ENCODE measurements at regions not wholly inside any gene's neighbourhood (a gene's known extent, or its start where the extent isn't known, plus 50 kb on each side); places are given as distances from the start of the nearest gene placed in this dataset.
"Not testable (repeated sequence)": the region's sequence is repeated elsewhere in the genome, so short reads cannot be mapped to it uniquely, and the experiment has no call there.

DNA sequence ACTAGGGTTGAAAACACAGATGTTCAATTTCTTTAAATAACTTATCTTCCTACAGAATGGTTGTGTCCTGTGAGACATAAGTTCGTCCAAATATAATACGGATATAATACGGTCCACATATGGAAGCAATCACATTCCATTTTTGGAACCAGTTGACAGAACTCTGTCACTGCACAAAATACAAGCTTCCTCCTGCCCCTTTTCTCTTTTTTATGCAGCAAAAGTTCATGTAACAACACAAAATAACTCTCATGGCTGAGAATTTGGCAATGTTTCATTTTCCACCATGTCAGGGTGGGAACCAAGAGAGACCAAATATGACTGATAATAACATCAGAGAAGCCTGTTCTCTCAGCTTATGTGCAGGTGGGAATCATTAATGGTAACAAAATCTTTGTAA is 158.1 kb upstream of the ZNF385D start:
- Histone ChIP-seq H3K9me3 (ENCODE audit: low read length) (no peaks in the 10 kb centered on the region), H3K4me3 (ENCODE audit: low read length) (no peak overlapping the region), H2AFZ (ENCODE audit: low read depth, low read length) (peak overlapping the region; percentile 28), H3K27me3 (ENCODE audit: insufficient read depth, low read length) (no peaks in the 10 kb centered on the region), H3K4me1 (ENCODE audit: insufficient read depth, low read length) (no peaks in the 10 kb centered on the region), H3K36me3 (ENCODE audit: insufficient read depth, low read length) (no peaks in the 10 kb centered on the region)

DNA sequence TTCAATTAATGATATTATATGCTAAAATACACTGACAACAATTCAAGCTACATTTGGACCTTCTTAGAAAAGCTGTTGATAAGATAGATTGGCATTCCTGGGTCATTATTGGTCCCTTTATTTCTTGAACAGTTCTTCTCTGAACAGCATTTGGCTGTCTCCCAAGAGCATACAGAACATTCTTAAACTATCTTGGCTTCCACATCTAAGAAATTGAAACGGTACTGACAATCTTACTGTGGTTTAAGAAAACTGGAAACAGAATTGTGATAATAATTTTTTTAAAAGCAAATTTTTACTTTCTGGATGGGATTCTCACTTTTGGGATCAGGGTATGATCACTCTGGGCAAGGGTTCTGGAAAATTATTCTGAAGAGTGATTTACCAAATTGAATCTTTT is 161.7 kb upstream of the ZNF385D start:
- Histone ChIP-seq H3K36me3 (ENCODE audit: insufficient read depth, low read length) (no peaks in the 10 kb centered on the region), H3K4me3 (ENCODE audit: low read length) (no peak overlapping the region), H3K4me1 (ENCODE audit: insufficient read depth, low read length) (no peaks in the 10 kb centered on the region), H3K27me3 (ENCODE audit: insufficient read depth, low read length) (no peaks in the 10 kb centered on the region), H3K9me3 (ENCODE audit: low read length) (no peaks in the 10 kb centered on the region), H2AFZ (ENCODE audit: low read depth, low read length) (no peak overlapping the region)

DNA sequence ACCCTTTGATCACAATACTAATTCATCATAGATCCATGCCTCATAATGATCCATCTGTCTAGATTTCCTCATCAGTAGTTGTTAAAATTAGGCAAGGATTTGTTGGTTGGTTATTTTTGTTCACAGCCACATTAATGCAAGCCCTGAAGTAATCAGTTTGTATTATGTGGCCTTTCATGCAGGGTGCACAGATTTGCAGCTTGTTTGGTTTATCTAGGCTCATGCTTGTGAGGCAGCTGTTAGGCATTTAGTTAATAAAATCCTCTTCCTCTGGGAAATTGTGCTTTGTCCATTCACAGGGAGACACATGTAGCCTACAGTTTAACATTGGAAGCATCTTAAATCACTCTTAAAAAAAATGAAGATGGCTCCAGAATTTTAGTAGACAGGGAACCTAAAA is 162.8 kb upstream of the ZNF385D start:
- Histone ChIP-seq H3K4me3 (ENCODE audit: low read length) (no peak overlapping the region), H3K36me3 (ENCODE audit: insufficient read depth, low read length) (no peaks in the 10 kb centered on the region)

GRCh38 chr3:21914451-21914850 is 163.4 kb upstream of the ZNF385D start:
- Histone ChIP-seq H2AFZ (ENCODE audit: low read depth, low read length) (no peak overlapping the region), H3K4me1 (ENCODE audit: insufficient read depth, low read length) (no peaks in the 10 kb centered on the region), H3K27me3 (ENCODE audit: insufficient read depth, low read length) (no peaks in the 10 kb centered on the region), H3K4me3 (ENCODE audit: low read length) (no peak overlapping the region), H3K36me3 (ENCODE audit: insufficient read depth, low read length) (no peaks in the 10 kb centered on the region), H3K9me3 (ENCODE audit: low read length) (no peaks in the 10 kb centered on the region)

More for the DNA sequence above, 162.8 kb upstream of the ZNF385D start:
- Histone ChIP-seq H3K9me3 (ENCODE audit: low read length) (no peaks in the 10 kb centered on the region), H2AFZ (ENCODE audit: low read depth, low read length) (no peak overlapping the region), H3K27me3 (ENCODE audit: insufficient read depth, low read length) (no peaks in the 10 kb centered on the region), H3K4me1 (ENCODE audit: insufficient read depth, low read length) (no peaks in the 10 kb centered on the region)

GRCh38 chr3:21919383-21919782 is 168.4 kb upstream of the ZNF385D start:
- Histone ChIP-seq H3K9me3 (ENCODE audit: low read length) (no peaks in the 10 kb centered on the region), H3K27me3 (ENCODE audit: insufficient read depth, low read length) (no peaks in the 10 kb centered on the region), H2AFZ (ENCODE audit: low read depth, low read length) (no peak overlapping the region), H3K4me1 (ENCODE audit: insufficient read depth, low read length) (no peaks in the 10 kb centered on the region), H3K36me3 (ENCODE audit: insufficient read depth, low read length) (no peaks in the 10 kb centered on the region), H3K4me3 (ENCODE audit: low read length) (no peak overlapping the region)

- Histone ChIP-seq H3K36me3 (ENCODE audit: insufficient read depth, low read length) (no peaks in the 10 kb centered on the region), H2AFZ (ENCODE audit: low read depth, low read length) (no peak overlapping the region), H3K4me1 (ENCODE audit: insufficient read depth, low read length) (no peaks in the 10 kb centered on the region), H3K9me3 (ENCODE audit: low read length) (no peaks in the 10 kb centered on the region), H3K27me3 (ENCODE audit: insufficient read depth, low read length) (no peaks in the 10 kb centered on the region), H3K4me3 (ENCODE audit: low read length) (no peak overlapping the region)
Observed at GRCh38 chr3:21920421-21920861, 169.4 kb upstream of the ZNF385D start.

DNA sequence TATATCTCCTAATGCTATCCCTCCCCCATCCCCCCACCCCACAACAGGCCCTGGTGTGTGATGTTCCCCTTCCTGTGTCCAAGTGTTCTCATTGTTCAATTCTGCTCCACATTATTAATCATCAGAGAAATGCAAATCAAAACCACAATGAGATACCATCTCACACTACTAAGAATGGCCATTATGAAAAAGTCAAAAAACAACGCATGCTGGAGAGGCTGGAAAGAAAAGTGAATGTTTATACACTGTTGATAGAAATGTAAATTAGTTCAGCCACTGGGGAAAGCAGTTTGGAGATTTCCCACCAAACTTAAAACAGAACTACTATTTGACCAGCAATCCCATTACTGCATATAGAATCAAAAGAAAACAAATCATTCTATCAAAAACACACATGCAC is 172.1 kb upstream of the ZNF385D start:
- not testable (repeated sequence) for H3K9me3 ChIP-seq (ENCODE audit: low read length); H3K4me3 ChIP-seq (ENCODE audit: low read length); H2AFZ ChIP-seq (ENCODE audit: low read depth, low read length); H3K4me1 ChIP-seq (ENCODE audit: insufficient read depth, low read length); H3K27me3 ChIP-seq (ENCODE audit: insufficient read depth, low read length); H3K36me3 ChIP-seq (ENCODE audit: insufficient read depth, low read length)

DNA sequence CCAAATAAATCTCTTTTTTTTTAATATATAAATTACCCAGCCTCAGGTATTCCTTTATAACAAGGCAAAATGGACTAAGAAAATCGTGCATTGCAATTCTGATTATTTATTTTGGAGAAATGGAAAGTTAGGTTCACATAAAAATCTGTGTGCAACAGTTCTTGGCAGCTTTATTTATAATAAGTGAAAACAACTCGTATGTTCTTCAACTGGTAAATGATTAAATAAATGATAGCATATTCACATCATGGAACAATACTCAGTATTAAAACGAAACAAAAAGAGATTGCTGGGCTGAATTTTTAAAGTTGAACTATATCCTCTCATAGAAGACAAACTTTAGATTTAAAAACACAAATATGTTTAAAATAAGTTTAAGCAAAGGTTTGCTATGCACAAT is 176.3 kb upstream of the ZNF385D start:
- no peak overlapping the region for H2AFZ ChIP-seq (ENCODE audit: low read depth, low read length)
- no peaks in the 10 kb centered on the region for H3K9me3 ChIP-seq (ENCODE audit: low read length)
- H3K4me1 ChIP-seq (ENCODE audit: insufficient read depth, low read length) = no peaks in the 10 kb centered on the region
- H3K36me3 ChIP-seq (ENCODE audit: insufficient read depth, low read length) = no peaks in the 10 kb centered on the region
- no peaks in the 10 kb centered on the region for H3K27me3 ChIP-seq (ENCODE audit: insufficient read depth, low read length)
- H3K4me3 ChIP-seq (ENCODE audit: low read length) = no peak overlapping the region

GRCh38 chr3:21934591-21934990 is 183.6 kb upstream of the ZNF385D start:
- no peaks in the 10 kb centered on the region for H3K27me3 ChIP-seq (ENCODE audit: insufficient read depth, low read length)
- H3K4me3 ChIP-seq (ENCODE audit: low read length) = no peak overlapping the region
- no peaks in the 10 kb centered on the region for H3K9me3 ChIP-seq (ENCODE audit: low read length)
- H3K4me1 ChIP-seq (ENCODE audit: insufficient read depth, low read length) = no peaks in the 10 kb centered on the region
- no peaks in the 10 kb centered on the region for H3K36me3 ChIP-seq (ENCODE audit: insufficient read depth, low read length)
- H2AFZ ChIP-seq (ENCODE audit: low read depth, low read length) = no peak overlapping the region

DNA sequence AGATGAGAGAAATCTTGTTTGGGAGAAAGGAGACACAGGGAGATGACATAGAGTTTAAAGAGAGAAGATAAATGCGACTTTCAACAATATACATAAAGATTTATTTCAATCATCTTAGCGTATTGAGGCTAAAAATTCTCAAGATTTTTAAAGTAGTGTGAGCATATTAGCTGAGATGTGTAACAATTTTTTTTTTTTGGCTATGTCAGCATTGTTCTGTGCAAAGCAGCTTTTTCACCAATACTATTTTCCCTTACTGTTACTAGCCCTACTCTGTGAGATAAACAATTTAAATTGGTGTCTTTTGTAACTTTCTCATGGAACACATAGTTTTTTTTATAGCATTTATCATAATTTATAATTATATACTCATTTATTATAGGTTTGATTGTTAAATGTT is 185.2 kb upstream of the ZNF385D start:
- H3K36me3 ChIP-seq (ENCODE audit: insufficient read depth, low read length) = no peaks in the 10 kb centered on the region
- no peaks in the 10 kb centered on the region for H3K4me1 ChIP-seq (ENCODE audit: insufficient read depth, low read length)
- no peaks in the 10 kb centered on the region for H3K27me3 ChIP-seq (ENCODE audit: insufficient read depth, low read length)
- H2AFZ ChIP-seq (ENCODE audit: low read depth, low read length) = no peak overlapping the region
- H3K9me3 ChIP-seq (ENCODE audit: low read length) = no peaks in the 10 kb centered on the region
- H3K4me3 ChIP-seq (ENCODE audit: low read length) = no peak overlapping the region

GRCh38 chr3:21938267-21938681 is 187.3 kb upstream of the ZNF385D start:
- no peaks in the 10 kb centered on the region for H3K9me3 ChIP-seq (ENCODE audit: low read length)
- no peak overlapping the region for H2AFZ ChIP-seq (ENCODE audit: low read depth, low read length)
- H3K4me3 ChIP-seq (ENCODE audit: low read length) = no peak overlapping the region
- peaks cover 2% of the 10 kb centered on the region for H3K4me1 ChIP-seq (ENCODE audit: insufficient read depth, low read length)
- H3K27me3 ChIP-seq (ENCODE audit: insufficient read depth, low read length) = no peaks in the 10 kb centered on the region
- no peaks in the 10 kb centered on the region for H3K36me3 ChIP-seq (ENCODE audit: insufficient read depth, low read length)

GRCh38 chr3:21942328-21942727 is 191.3 kb upstream of the ZNF385D start:
- Histone ChIP-seq H3K4me3 (ENCODE audit: low read length) (no peak overlapping the region), H3K27me3 (ENCODE audit: insufficient read depth, low read length) (no peaks in the 10 kb centered on the region), H3K4me1 (ENCODE audit: insufficient read depth, low read length) (peaks cover 10% of the 10 kb centered on the region)

GRCh38 chr3:21944251-21944650 is 193.2 kb upstream of the ZNF385D start:
- H3K27me3 ChIP-seq (ENCODE audit: insufficient read depth, low read length) = no peaks in the 10 kb centered on the region
- no peaks in the 10 kb centered on the region for H3K36me3 ChIP-seq (ENCODE audit: insufficient read depth, low read length)
- H3K4me3 ChIP-seq (ENCODE audit: low read length) = no peak overlapping the region
- no peak overlapping the region for H2AFZ ChIP-seq (ENCODE audit: low read depth, low read length)
- no peaks in the 10 kb centered on the region for H3K9me3 ChIP-seq (ENCODE audit: low read length)
- peaks cover 10% of the 10 kb centered on the region for H3K4me1 ChIP-seq (ENCODE audit: insufficient read depth, low read length)

More at GRCh38 chr3:21942328-21942727, 191.3 kb upstream of the ZNF385D start:
- Histone ChIP-seq H3K36me3 (ENCODE audit: insufficient read depth, low read length) (no peaks in the 10 kb centered on the region), H2AFZ (ENCODE audit: low read depth, low read length) (no peak overlapping the region), H3K9me3 (ENCODE audit: low read length) (no peaks in the 10 kb centered on the region)

- Histone ChIP-seq H3K4me1 (ENCODE audit: insufficient read depth, low read length) (peaks cover 8% of the 10 kb centered on the region), H3K27me3 (ENCODE audit: insufficient read depth, low read length) (no peaks in the 10 kb centered on the region), H3K9me3 (ENCODE audit: low read length) (no peaks in the 10 kb centered on the region), H3K4me3 (ENCODE audit: low read length) (no peak overlapping the region), H3K36me3 (ENCODE audit: insufficient read depth, low read length) (no peaks in the 10 kb centered on the region), H2AFZ (ENCODE audit: low read depth, low read length) (no peak overlapping the region)
Observed at GRCh38 chr3:21952856-21953255, 201.8 kb upstream of the ZNF385D start.
